Ishikawa (cell line): ENCODE measurements at regions not wholly inside any gene's neighbourhood (a gene's known extent, or its start where the extent isn't known, plus 50 kb on each side); places are given as distances from the start of the nearest gene placed in this dataset.

ENCODE experiments used
- CEBPB ChIP-seq: IDR thresholded peaks from 2 replicates; pipeline ENCODE4 v1.6.1; 2012
- CREB1 ChIP-seq: IDR thresholded peaks from 2 replicates; pipeline ENCODE4 v1.6.1; 2012; ENCODE audit warnings: low read depth
- EGR1 ChIP-seq: IDR thresholded peaks from 2 replicates; pipeline ENCODE4 v1.6.1; 2012
- EP300 ChIP-seq: IDR thresholded peaks from 2 replicates; pipeline ENCODE4 v1.6.1; 2012; ENCODE audit warnings: borderline replicate concordance
- FOXM1 ChIP-seq: IDR thresholded peaks from 2 replicates; pipeline ENCODE4 v1.6.1; 2012; ENCODE audit warnings: low read depth, borderline replicate concordance
- RAD21 ChIP-seq: IDR thresholded peaks from 2 replicates; pipeline ENCODE4 v1.6.1; 2012; ENCODE audit warnings: low read depth
- REST ChIP-seq: IDR thresholded peaks from 2 replicates; pipeline ENCODE4 v1.6.1; 2012; ENCODE audit warnings: low read depth, mild to moderate bottlenecking
- TAF1 ChIP-seq: IDR thresholded peaks from 2 replicates; pipeline ENCODE4 v1.6.1; 2012; ENCODE audit warnings: low read depth, mild to moderate bottlenecking
- TCF12 ChIP-seq: IDR thresholded peaks from 2 replicates; pipeline ENCODE4 v1.6.1; 2012; ENCODE audit warnings: low read depth
- TEAD4 ChIP-seq: IDR thresholded peaks from 2 replicates; pipeline ENCODE4 v1.6.1; 2012
- YY1 ChIP-seq: IDR thresholded peaks from 2 replicates; pipeline ENCODE4 v1.6.1; 2012; ENCODE audit warnings: low read depth
- ZBTB7A ChIP-seq: IDR thresholded peaks from 2 replicates; pipeline ENCODE4 v1.6.1; 2012; ENCODE audit warnings: low read depth
- TF ChIP-seq, protein P1 (sequence below): IDR thresholded peaks from 2 replicates; pipeline ENCODE4 v1.6.1; 2012
- TF ChIP-seq, protein P2 (sequence below): IDR thresholded peaks from 2 replicates; pipeline ENCODE4 v1.6.1; 2012

DNA sequence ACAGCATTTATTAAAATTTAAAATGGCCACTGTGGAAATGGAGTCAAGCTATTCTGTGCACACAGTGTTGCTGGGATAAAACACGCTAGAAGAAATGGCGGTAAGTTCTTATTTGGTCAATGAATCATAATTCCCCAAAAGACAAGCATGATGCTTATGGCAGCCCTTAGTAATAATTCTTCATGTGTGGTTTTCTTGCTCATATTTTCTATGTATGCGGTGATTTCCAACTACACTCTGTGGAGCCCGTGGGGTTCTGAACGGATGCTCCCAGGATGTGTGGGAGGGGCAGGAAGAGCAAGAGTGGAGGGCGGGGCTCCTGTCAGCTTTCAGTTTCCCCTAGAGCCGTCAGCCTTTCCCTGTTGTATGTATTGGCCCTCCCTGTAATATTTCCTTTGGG, 91.7 kb upstream of the RMDN2 start:
- TF ChIP-seq TAF1 = no peak
- no peak for TF ChIP-seq EP300
- TF ChIP-seq YY1 = no peak
- no peak for TF ChIP-seq ZBTB7A
- no peak for TF ChIP-seq CEBPB
- TF ChIP-seq RAD21 = no peak
- TF ChIP-seq CREB1 = no peak
- TF ChIP-seq, protein P1, sequence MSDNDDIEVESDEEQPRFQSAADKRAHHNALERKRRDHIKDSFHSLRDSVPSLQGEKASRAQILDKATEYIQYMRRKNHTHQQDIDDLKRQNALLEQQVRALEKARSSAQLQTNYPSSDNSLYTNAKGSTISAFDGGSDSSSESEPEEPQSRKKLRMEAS = no peak
- no peak for TF ChIP-seq REST
- no peak for TF ChIP-seq EGR1
- no peak for TF ChIP-seq TEAD4
- no peak for TF ChIP-seq FOXM1
- TF ChIP-seq, protein P2, sequence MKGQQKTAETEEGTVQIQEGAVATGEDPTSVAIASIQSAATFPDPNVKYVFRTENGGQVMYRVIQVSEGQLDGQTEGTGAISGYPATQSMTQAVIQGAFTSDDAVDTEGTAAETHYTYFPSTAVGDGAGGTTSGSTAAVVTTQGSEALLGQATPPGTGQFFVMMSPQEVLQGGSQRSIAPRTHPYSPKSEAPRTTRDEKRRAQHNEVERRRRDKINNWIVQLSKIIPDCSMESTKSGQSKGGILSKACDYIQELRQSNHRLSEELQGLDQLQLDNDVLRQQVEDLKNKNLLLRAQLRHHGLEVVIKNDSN = no peak
- no peak for TF ChIP-seq TCF12
